ENCODE measurements at regions not wholly inside any gene's neighbourhood (a gene's known extent, or its start where the extent isn't known, plus 50 kb on each side); places are given as distances from the start of the nearest gene placed in this dataset.

DNA sequence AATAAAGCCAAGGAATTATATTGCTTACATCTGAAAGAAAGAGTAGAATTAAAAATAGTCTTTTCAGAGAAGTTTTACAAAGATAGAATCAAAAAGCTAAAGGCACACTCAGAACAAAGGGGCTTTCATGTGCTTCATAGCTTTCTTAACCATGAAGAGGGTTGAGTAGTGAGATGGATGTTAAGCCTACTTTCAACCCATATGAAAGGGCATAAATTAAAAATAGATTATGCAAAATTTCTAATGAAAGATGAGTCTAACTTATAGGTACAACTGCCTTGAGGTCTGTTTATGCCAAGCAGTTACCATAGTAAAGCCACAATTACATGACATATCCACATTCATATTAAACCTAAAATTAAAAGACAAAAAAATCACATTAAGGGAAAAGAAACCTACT lies 223.3 kb upstream of the ARHGEF26 start:
- Histone ChIP-seq H3K4me3 (no peak overlapping the region), H3K4me1 (no peaks in the 10 kb centered on the region), H3K9me3 (no peaks in the 10 kb centered on the region), H3K36me3 (no peaks in the 10 kb centered on the region), H3K27ac (no peak overlapping the region), H3K27me3 (replicated peaks in 1 of 7) (no peaks in the 10 kb centered on the region)
- intact Hi-C loops (cut with DNase I; ENCODE audit: low total_unique reads): no loop called here
- no peak for DNase-seq
- TF ChIP-seq, protein P1, sequence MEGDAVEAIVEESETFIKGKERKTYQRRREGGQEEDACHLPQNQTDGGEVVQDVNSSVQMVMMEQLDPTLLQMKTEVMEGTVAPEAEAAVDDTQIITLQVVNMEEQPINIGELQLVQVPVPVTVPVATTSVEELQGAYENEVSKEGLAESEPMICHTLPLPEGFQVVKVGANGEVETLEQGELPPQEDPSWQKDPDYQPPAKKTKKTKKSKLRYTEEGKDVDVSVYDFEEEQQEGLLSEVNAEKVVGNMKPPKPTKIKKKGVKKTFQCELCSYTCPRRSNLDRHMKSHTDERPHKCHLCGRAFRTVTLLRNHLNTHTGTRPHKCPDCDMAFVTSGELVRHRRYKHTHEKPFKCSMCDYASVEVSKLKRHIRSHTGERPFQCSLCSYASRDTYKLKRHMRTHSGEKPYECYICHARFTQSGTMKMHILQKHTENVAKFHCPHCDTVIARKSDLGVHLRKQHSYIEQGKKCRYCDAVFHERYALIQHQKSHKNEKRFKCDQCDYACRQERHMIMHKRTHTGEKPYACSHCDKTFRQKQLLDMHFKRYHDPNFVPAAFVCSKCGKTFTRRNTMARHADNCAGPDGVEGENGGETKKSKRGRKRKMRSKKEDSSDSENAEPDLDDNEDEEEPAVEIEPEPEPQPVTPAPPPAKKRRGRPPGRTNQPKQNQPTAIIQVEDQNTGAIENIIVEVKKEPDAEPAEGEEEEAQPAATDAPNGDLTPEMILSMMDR (IDR thresholded peaks at IDR 0.05 in 8 of 11, conservative IDR thresholded peaks at IDR 0.05 in 3 of 11): no peak
- TF ChIP-seq POLR2AphosphoS5 (IDR thresholded peaks at IDR 0.05) (no peak), POLR2A (IDR thresholded peaks at IDR 0.05) (no peak)

DNA sequence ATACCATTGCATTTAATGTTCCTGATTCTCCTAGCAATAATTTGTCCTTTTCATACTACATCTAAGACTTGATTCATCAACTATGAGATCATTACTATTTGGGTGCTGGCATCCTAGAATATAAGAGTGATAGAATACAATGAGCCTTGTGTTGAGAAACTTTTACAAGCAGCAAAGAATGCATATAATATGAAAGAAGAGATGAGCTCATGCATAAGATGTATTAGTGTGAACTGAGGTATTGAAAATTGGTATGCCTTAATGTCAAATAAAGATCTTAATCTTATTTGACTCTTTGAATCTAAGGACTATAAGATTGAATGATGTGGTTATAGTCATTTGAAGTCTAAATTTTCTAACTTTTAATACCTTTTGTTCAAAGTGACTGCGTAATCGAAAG lies 220.0 kb upstream of the ARHGEF26 start:
- intact Hi-C loops (cut with DNase I; ENCODE audit: low total_unique reads): no loop called here
- Histone ChIP-seq H3K27ac (no peak overlapping the region), H3K4me3 (no peak overlapping the region), H3K9me3 (no peaks in the 10 kb centered on the region), H3K36me3 (no peaks in the 10 kb centered on the region), H3K27me3 (replicated peaks in 1 of 7) (no peaks in the 10 kb centered on the region), H3K4me1 (no peaks in the 10 kb centered on the region)
- 87 to 96% (median 90%) methylated on average over 2 of the region's 2 CpGs for WGBS, 5 donors
- no peak for DNase-seq
- TF ChIP-seq POLR2AphosphoS5 (IDR thresholded peaks at IDR 0.05) (no peak), POLR2A (IDR thresholded peaks at IDR 0.05) (no peak)
- TF ChIP-seq, protein P1 (IDR thresholded peaks at IDR 0.05 in 8 of 11, conservative IDR thresholded peaks at IDR 0.05 in 3 of 11): no peak

DNA sequence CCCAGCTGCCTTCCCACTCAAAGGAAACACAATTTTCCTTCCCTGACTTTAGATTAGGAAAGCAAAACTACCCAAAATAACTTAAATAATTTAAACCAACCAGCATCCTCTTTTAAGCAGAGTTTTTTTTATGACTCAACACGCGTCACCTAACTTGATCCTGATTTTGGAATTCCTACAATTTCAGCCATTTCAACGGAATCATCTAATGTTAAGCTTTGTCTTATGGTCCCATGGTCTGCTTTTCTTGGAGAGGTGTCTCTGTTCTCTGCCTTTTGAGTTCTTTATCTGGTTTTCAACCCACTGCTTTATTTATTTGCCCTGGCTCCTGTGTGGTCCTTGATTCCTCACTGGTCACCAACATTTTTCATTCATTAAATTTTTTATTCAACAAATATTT lies 219.2 kb upstream of the ARHGEF26 start:
- intact Hi-C loops (cut with DNase I; ENCODE audit: low total_unique reads): no loop called here
- H3K27me3 ChIP-seq (replicated peaks in 1 of 7): no peaks in the 10 kb centered on the region
- no peaks in the 10 kb centered on the region for H3K4me1 ChIP-seq
- TF ChIP-seq, protein P1 (IDR thresholded peaks at IDR 0.05 in 8 of 11, conservative IDR thresholded peaks at IDR 0.05 in 3 of 11): no peak
- TF ChIP-seq POLR2A (IDR thresholded peaks at IDR 0.05) (no peak), POLR2AphosphoS5 (IDR thresholded peaks at IDR 0.05) (no peak)
- H3K27ac ChIP-seq: no peak overlapping the region
- no peaks in the 10 kb centered on the region for H3K9me3 ChIP-seq
- H3K4me3 ChIP-seq: no peak overlapping the region
- H3K36me3 ChIP-seq: no peaks in the 10 kb centered on the region
- 80 to 91% (median 88%) methylated on average over 3 of the region's 3 CpGs for WGBS, 5 donors
- no peak for DNase-seq

DNA sequence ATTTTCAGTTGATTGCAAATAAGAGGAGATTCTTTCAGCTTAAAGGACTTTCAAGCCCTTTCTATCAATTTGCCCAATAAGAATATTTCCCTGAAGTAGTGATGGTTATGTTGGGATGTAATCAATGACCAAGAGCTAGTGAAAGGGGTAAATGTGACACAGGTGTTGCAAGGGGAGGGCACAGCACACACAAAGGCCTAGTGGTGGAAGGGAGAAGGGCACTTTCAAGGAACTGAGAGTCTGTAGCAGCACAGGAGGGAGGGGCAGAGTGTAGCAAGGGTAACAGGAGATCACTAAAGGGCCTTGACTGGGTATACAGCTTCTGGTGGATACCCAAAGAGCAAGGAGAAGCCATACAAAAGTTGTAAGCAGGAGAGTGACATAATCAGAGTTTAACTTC lies 217.8 kb upstream of the ARHGEF26 start:
- Histone ChIP-seq H3K4me1 (no peaks in the 10 kb centered on the region), H3K9me3 (no peaks in the 10 kb centered on the region), H3K36me3 (no peaks in the 10 kb centered on the region), H3K4me3 (no peak overlapping the region), H3K27ac (no peak overlapping the region), H3K27me3 (replicated peaks in 1 of 7) (no peaks in the 10 kb centered on the region)
- no peak for DNase-seq
- intact Hi-C loops (cut with DNase I; ENCODE audit: low total_unique reads): no loop called here
- no peak for TF ChIP-seq POLR2A (IDR thresholded peaks at IDR 0.05)
- TF ChIP-seq, protein P1 (IDR thresholded peaks at IDR 0.05 in 8 of 11, conservative IDR thresholded peaks at IDR 0.05 in 3 of 11): no peak
- TF ChIP-seq POLR2AphosphoS5 (IDR thresholded peaks at IDR 0.05): no peak

Measured in spleen (tissue), 11 donors.